ENCODE measurements at regions not wholly inside any gene's neighbourhood (a gene's known extent, or its start where the extent isn't known, plus 50 kb on each side); places are given as distances from the start of the nearest gene placed in this dataset.

- no peak for DNase-seq (ENCODE audit: low read depth)
- H3K4me3 ChIP-seq (ENCODE audit: control insufficient read depth, low read depth, low read length): no peak overlapping the region
- TF ChIP-seq, protein P1, sequence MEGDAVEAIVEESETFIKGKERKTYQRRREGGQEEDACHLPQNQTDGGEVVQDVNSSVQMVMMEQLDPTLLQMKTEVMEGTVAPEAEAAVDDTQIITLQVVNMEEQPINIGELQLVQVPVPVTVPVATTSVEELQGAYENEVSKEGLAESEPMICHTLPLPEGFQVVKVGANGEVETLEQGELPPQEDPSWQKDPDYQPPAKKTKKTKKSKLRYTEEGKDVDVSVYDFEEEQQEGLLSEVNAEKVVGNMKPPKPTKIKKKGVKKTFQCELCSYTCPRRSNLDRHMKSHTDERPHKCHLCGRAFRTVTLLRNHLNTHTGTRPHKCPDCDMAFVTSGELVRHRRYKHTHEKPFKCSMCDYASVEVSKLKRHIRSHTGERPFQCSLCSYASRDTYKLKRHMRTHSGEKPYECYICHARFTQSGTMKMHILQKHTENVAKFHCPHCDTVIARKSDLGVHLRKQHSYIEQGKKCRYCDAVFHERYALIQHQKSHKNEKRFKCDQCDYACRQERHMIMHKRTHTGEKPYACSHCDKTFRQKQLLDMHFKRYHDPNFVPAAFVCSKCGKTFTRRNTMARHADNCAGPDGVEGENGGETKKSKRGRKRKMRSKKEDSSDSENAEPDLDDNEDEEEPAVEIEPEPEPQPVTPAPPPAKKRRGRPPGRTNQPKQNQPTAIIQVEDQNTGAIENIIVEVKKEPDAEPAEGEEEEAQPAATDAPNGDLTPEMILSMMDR (IDR thresholded peaks at IDR 0.05; ENCODE audit: control insufficient read depth, insufficient read depth, low read depth, low read length, missing control alignments): no peak
These were observed 325.8 kb upstream of the OR4E1 start for GRCh38 chr14:21999402-21999801.

DNA sequence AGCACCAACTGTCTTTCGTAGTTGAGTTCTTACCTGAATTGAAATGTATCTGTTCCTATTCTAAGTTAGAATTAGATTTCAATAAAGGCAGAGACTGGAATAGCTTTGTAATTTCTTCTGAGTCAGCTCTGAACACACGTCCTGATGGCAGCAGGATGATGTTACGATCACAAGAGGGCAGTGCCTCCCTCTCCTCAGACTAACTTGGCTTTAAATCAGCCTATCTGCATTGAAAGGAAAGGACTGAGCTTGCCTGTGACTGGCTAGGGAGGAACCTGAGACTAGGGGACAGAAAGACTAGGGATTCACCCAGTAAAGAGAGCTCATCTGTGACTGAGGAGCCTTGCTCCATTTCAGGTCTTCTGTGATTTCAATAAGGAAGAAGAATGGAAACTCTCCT lies 323.7 kb upstream of the OR4E1 start:
- no peak overlapping the region for H3K4me3 ChIP-seq (ENCODE audit: control insufficient read depth, low read depth, low read length)
- TF ChIP-seq, protein P1 (IDR thresholded peaks at IDR 0.05; ENCODE audit: control insufficient read depth, insufficient read depth, low read depth, low read length, missing control alignments): no peak
- no peak for DNase-seq (ENCODE audit: low read depth)

GRCh38 chr14:21995332-21995731 lies 321.7 kb upstream of the OR4E1 start:
- no peak overlapping the region for H3K4me3 ChIP-seq (ENCODE audit: control insufficient read depth, low read depth, low read length)
- TF ChIP-seq, protein P1 (IDR thresholded peaks at IDR 0.05; ENCODE audit: control insufficient read depth, insufficient read depth, low read depth, low read length, missing control alignments): no peak
- no peak for DNase-seq (ENCODE audit: low read depth)

DNA sequence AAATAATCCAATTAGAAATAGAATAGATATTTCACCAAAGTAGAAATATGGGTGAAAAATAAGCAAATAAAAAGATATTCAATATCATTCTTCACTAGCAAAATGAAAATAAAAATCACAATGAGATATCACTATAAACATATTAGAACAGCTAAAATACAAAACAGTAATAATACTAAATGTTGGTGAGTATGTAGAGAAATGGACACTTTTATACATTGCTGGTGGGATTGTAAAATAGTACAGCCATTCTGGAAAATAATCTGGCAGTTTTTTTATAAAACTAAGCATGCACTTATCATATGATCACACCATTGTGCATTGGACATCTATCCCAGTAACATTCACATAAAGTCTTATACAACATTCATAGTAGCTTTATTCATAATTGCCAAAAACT lies 320.2 kb upstream of the OR4E1 start:
- TF ChIP-seq, protein P1 (IDR thresholded peaks at IDR 0.05; ENCODE audit: control insufficient read depth, insufficient read depth, low read depth, low read length, missing control alignments): no peak
- no peak for DNase-seq (ENCODE audit: low read depth)
- no peak overlapping the region for H3K4me3 ChIP-seq (ENCODE audit: control insufficient read depth, low read depth, low read length)

DNA sequence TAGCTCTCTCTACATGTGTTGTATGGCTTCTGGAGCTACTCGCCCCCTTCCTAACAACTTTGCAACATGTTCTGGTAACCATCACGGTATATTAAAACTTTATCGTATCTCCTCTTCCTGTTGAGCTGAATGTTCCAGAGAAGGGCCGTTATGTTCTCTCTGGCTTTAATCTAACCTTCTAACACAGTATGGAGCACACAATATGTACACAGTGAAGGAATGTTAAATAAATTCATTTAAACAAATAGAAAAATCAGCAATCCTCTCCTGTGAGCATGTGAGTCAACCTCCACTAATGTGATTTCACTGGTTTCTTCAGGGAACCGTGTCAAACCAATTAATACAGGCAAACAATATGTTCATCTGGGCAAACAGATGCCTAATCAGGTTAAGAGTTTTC lies 319.5 kb upstream of the OR4E1 start:
- H3K4me3 ChIP-seq (ENCODE audit: control insufficient read depth, low read depth, low read length): no peak overlapping the region
- TF ChIP-seq, protein P1 (IDR thresholded peaks at IDR 0.05; ENCODE audit: control insufficient read depth, insufficient read depth, low read depth, low read length, missing control alignments): no peak
- no peak for DNase-seq (ENCODE audit: low read depth)

DNA sequence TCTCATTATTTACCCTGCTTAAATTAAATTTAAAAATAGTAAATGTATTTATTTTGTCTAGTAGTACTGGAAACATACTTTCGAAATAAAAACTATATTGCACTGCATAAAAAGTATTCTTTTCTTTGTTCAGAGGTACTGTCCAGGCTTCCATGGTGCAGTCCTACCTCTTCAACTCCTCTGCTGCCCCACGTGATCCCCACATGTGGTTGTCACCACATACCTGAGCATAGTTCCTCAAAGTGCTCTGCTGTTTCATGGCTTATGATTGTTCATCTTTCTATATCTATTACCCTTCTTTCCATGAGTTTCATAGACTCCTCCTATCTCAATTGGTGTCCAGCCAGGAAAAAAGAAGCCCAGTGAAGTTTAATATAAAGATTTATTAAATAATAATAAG lies 317.5 kb upstream of the OR4E1 start:
- no peak for DNase-seq (ENCODE audit: low read depth)
- TF ChIP-seq, protein P1 (IDR thresholded peaks at IDR 0.05; ENCODE audit: control insufficient read depth, insufficient read depth, low read depth, low read length, missing control alignments): no peak
- no peak overlapping the region for H3K4me3 ChIP-seq (ENCODE audit: control insufficient read depth, low read depth, low read length)

GRCh38 chr14:21990116-21990515 lies 316.5 kb upstream of the OR4E1 start:
- TF ChIP-seq, protein P1 (IDR thresholded peaks at IDR 0.05; ENCODE audit: control insufficient read depth, insufficient read depth, low read depth, low read length, missing control alignments): no peak
- no peak overlapping the region for H3K4me3 ChIP-seq (ENCODE audit: control insufficient read depth, low read depth, low read length)
- DNase-seq (ENCODE audit: low read depth): no peak

Data from AG09309 (cell line).